HEK293 (cell line): ENCODE measurements at regions not wholly inside any gene's neighbourhood (a gene's known extent, or its start where the extent isn't known, plus 50 kb on each side); places are given as distances from the start of the nearest gene placed in this dataset.

Source experiments
- CTCF ChIA-PET: fragments of 350-600 bp; formaldehyde crosslinking; extraction: SDS; loops from one replicate; lab custom pipeline; 2021; ENCODE audit warnings: antibody characterized with exemption; lab: Yijun Ruan, JAX
- POLR2A ChIA-PET: fragments of 300-600 bp; formaldehyde crosslinking; extraction: SDS; loops from one replicate; lab custom pipeline; 2020; ENCODE audit warnings: antibody characterized with exemption, inconsistent platforms; lab: Yijun Ruan, JAX
- H3K27ac ChIP-seq: fragments of 200-500 bp; sonication (Bioruptor generic); 2 replicates; pipeline ENCODE4 v1.5.1; 2014; ENCODE audit warnings: low read depth, low read length, control low read depth, inconsistent platforms; ENCODE audit errors: extremely low read depth
- H3K36me3 ChIP-seq, 2 experiments: fragments of 200-500 bp in 1 of 2; sonication (Bioruptor generic) in 1 of 2; 1 replicate in 1 of 2; 2 replicates in 1 of 2; pipeline ENCODE4 v1.5.1; 2014 to 2017; ENCODE audit warnings: inconsistent platforms in 2 of 2, low read length in 2 of 2; ENCODE audit not compliant: control insufficient read depth in 2 of 2, insufficient read depth in 1 of 2
- H3K4me1 ChIP-seq: fragments of 200-500 bp; sonication (Bioruptor generic); 2 replicates; pipeline ENCODE4 v1.5.1; 2014; ENCODE audit warnings: mild to moderate bottlenecking, low read length, inconsistent platforms; ENCODE audit not compliant: control insufficient read depth, insufficient read depth
- H3K4me3 ChIP-seq: 2 replicates; pipeline ENCODE4 v1.5.1; 2011; ENCODE audit warnings: low read depth, mild to moderate bottlenecking, control low read depth, low read length, moderate library complexity
- H3K9me3 ChIP-seq: fragments of 200-500 bp; sonication (Bioruptor generic); 2 replicates; pipeline ENCODE4 v1.5.1; 2014; ENCODE audit warnings: low read depth, low read length, inconsistent platforms; ENCODE audit not compliant: control insufficient read depth, insufficient read depth
- PRDM4 ChIP-seq: fragments of 450-650 bp; formaldehyde crosslinking; IDR thresholded peaks from 2 replicates; pipeline ENCODE4 v1.5.1; 2017; ENCODE audit warnings: missing biosample characterization, missing genetic modification characterization
- SALL2 ChIP-seq: fragments of 450-650 bp; formaldehyde crosslinking; IDR thresholded peaks from 2 replicates; pipeline ENCODE4 v1.5.0; 2017; ENCODE audit warnings: missing biosample characterization, mild to moderate bottlenecking, missing genetic modification characterization, borderline replicate concordance
- WT1 ChIP-seq: fragments of 450-650 bp; formaldehyde crosslinking; IDR thresholded peaks from 2 replicates; pipeline ENCODE4 v1.5.1; 2016; ENCODE audit warnings: missing biosample characterization, missing genetic modification characterization
- YY2 ChIP-seq: fragments of 450-650 bp; formaldehyde crosslinking; IDR thresholded peaks from 2 replicates; pipeline ENCODE4 v1.5.1; 2016; ENCODE audit warnings: missing biosample characterization, missing genetic modification characterization
- ZBTB17 ChIP-seq: fragments of 450-650 bp; formaldehyde crosslinking; IDR thresholded peaks from 2 replicates; pipeline ENCODE4 v1.5.1; 2016; ENCODE audit warnings: missing biosample characterization, missing genetic modification characterization
- ZIC2 ChIP-seq: fragments of 450-650 bp; formaldehyde crosslinking; IDR thresholded peaks from 2 replicates; pipeline ENCODE4 v1.5.1; 2016; ENCODE audit warnings: missing biosample characterization, missing genetic modification characterization
- ZNF146 ChIP-seq: fragments of 450-650 bp; formaldehyde crosslinking; IDR thresholded peaks from 2 replicates; pipeline ENCODE4 v1.5.1; 2016; ENCODE audit warnings: missing biosample characterization, missing genetic modification characterization
- ZNF157 ChIP-seq: fragments of 450-650 bp; formaldehyde crosslinking; IDR thresholded peaks from 2 replicates; pipeline ENCODE4 v1.5.1; 2016; ENCODE audit warnings: missing biosample characterization, missing genetic modification characterization
- ZNF16 ChIP-seq: fragments of 450-650 bp; formaldehyde crosslinking; IDR thresholded peaks from 2 replicates; pipeline ENCODE4 v1.5.1; 2016; ENCODE audit warnings: low read depth, missing biosample characterization, missing genetic modification characterization
- ZNF2 ChIP-seq: fragments of 450-650 bp; formaldehyde crosslinking; IDR thresholded peaks from 2 replicates; pipeline ENCODE4 v1.5.1; 2016; ENCODE audit warnings: missing biosample characterization, missing genetic modification characterization
- ZNF354C ChIP-seq: fragments of 450-650 bp; formaldehyde crosslinking; IDR thresholded peaks from 2 replicates; pipeline ENCODE4 v1.5.1; 2016; ENCODE audit warnings: missing biosample characterization, missing genetic modification characterization, low read depth, borderline replicate concordance
- ZNF398 ChIP-seq: fragments of 450-650 bp; formaldehyde crosslinking; IDR thresholded peaks from 2 replicates; pipeline ENCODE4 v1.5.1; 2017; ENCODE audit warnings: missing biosample characterization, missing genetic modification characterization
- ZNF518A ChIP-seq: fragments of 450-650 bp; formaldehyde crosslinking; conservative IDR thresholded peaks from 2 replicates; pipeline ENCODE4 v1.5.1; 2016; ENCODE audit warnings: low read depth, missing biosample characterization, missing genetic modification characterization
- ZNF639 ChIP-seq: fragments of 450-650 bp; formaldehyde crosslinking; IDR thresholded peaks from 2 replicates; pipeline ENCODE4 v1.5.1; 2016; ENCODE audit warnings: missing biosample characterization, missing genetic modification characterization
- ZNF670 ChIP-seq: fragments of 450-650 bp; formaldehyde crosslinking; IDR thresholded peaks from 2 replicates; pipeline ENCODE4 v1.5.1; 2016; ENCODE audit warnings: missing biosample characterization, missing genetic modification characterization, low read depth
- ZNF747 ChIP-seq: fragments of 450-650 bp; formaldehyde crosslinking; IDR thresholded peaks from 2 replicates; pipeline ENCODE4 v1.5.1; 2016; ENCODE audit warnings: missing biosample characterization, missing genetic modification characterization
- ZNF830 ChIP-seq: fragments of 450-650 bp; IDR thresholded peaks from 2 replicates; pipeline ENCODE4 v1.5.0; 2018; ENCODE audit warnings: missing biosample characterization, missing genetic modification characterization, low read depth, mild to moderate bottlenecking, moderate library complexity
- ZNF837 ChIP-seq: fragments of 450-650 bp; formaldehyde crosslinking; IDR thresholded peaks from 2 replicates; pipeline ENCODE4 v1.5.1; 2016; ENCODE audit warnings: missing biosample characterization, missing genetic modification characterization
- ZNF843 ChIP-seq: fragments of 450-650 bp; formaldehyde crosslinking; IDR thresholded peaks from 2 replicates; pipeline ENCODE4 v1.5.1; 2016; ENCODE audit warnings: missing biosample characterization, missing genetic modification characterization
- TF ChIP-seq, protein P1 (sequence below): fragments of 450-650 bp; formaldehyde crosslinking; IDR thresholded peaks from 2 replicates; pipeline ENCODE4 v1.5.1; 2017; ENCODE audit warnings: missing biosample characterization, missing genetic modification characterization
- TF ChIP-seq, protein P2 (sequence below): fragments of 450-650 bp; formaldehyde crosslinking; IDR thresholded peaks from 2 replicates; pipeline ENCODE4 v1.5.1; 2016; ENCODE audit warnings: missing biosample characterization, missing genetic modification characterization, borderline replicate concordance

- Histone ChIP-seq H3K27ac (no peak overlapping the region), H3K36me3 (no peaks in the 10 kb centered on the region), H3K9me3 (no peaks in the 10 kb centered on the region), H3K4me3 (no peak overlapping the region), H3K4me1 (no peaks in the 10 kb centered on the region)
- ChIA-PET CTCF (no interaction called here), POLR2A (no interaction called here)
- TF ChIP-seq ZNF398 = no peak
- TF ChIP-seq ZNF670 (tag by site-specific recombination) = no peak
- TF ChIP-seq WT1 = no peak
- no peak for TF ChIP-seq ZIC2 (tag by site-specific recombination)
- TF ChIP-seq PRDM4 (tag by site-specific recombination) = no peak
- TF ChIP-seq YY2 (tag by site-specific recombination) = no peak
- TF ChIP-seq ZNF837 (tag by site-specific recombination) = no peak
- no peak for TF ChIP-seq ZNF639
- TF ChIP-seq ZNF146 = no peak
- TF ChIP-seq ZNF157 (tag by site-specific recombination) = no peak
- TF ChIP-seq ZBTB17 (tag by site-specific recombination) = no peak
- TF ChIP-seq ZNF843 (tag by site-specific recombination) = no peak
- no peak for TF ChIP-seq ZNF747 (tag by site-specific recombination)
- no peak for TF ChIP-seq ZNF354C (tag by site-specific recombination)
- no peak for TF ChIP-seq ZNF2 (tag by site-specific recombination)
- TF ChIP-seq, protein P1, sequence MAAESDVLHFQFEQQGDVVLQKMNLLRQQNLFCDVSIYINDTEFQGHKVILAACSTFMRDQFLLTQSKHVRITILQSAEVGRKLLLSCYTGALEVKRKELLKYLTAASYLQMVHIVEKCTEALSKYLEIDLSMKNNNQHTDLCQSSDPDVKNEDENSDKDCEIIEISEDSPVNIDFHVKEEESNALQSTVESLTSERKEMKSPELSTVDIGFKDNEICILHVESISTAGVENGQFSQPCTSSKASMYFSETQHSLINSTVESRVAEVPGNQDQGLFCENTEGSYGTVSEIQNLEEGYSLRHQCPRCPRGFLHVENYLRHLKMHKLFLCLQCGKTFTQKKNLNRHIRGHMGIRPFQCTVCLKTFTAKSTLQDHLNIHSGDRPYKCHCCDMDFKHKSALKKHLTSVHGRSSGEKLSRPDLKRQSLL (tag by site-specific recombination) = no peak
Measured at GRCh38 chr6:140661691-140662090, 1287.2 kb upstream of the CITED2 start.

GRCh38 chr6:140660295-140660694 is 1285.8 kb upstream of the CITED2 start:
- no peak overlapping the region for H3K4me3 ChIP-seq
- POLR2A ChIA-PET = no interaction called here
- no peak for TF ChIP-seq ZNF518A (tag by site-specific recombination)
- TF ChIP-seq, protein P2, sequence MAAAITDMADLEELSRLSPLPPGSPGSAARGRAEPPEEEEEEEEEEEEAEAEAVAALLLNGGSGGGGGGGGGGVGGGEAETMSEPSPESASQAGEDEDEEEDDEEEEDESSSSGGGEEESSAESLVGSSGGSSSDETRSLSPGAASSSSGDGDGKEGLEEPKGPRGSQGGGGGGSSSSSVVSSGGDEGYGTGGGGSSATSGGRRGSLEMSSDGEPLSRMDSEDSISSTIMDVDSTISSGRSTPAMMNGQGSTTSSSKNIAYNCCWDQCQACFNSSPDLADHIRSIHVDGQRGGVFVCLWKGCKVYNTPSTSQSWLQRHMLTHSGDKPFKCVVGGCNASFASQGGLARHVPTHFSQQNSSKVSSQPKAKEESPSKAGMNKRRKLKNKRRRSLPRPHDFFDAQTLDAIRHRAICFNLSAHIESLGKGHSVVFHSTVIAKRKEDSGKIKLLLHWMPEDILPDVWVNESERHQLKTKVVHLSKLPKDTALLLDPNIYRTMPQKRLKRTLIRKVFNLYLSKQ = no peak
- TF ChIP-seq SALL2 (tag by site-specific recombination) = no peak
- TF ChIP-seq ZNF830 (tag by site-specific recombination) = no peak
- no peak for TF ChIP-seq ZNF16

More at GRCh38 chr6:140660295-140660694, 1285.8 kb upstream of the CITED2 start:
- CTCF ChIA-PET = interaction anchor here (0.6 kb wide), 1 partner anchor 11 kb away, joined by 3 read pairs; no protein-coding TSS in a partner anchor
- H3K9me3 ChIP-seq = no peaks in the 10 kb centered on the region
- H3K27ac ChIP-seq = no peak overlapping the region
- H3K4me1 ChIP-seq = no peaks in the 10 kb centered on the region
- no peaks in the 10 kb centered on the region for H3K36me3 ChIP-seq
